ENCODE measurements at regions not wholly inside any gene's neighbourhood (a gene's known extent, or its start where the extent isn't known, plus 50 kb on each side); places are given as distances from the start of the nearest gene placed in this dataset.

DNA sequence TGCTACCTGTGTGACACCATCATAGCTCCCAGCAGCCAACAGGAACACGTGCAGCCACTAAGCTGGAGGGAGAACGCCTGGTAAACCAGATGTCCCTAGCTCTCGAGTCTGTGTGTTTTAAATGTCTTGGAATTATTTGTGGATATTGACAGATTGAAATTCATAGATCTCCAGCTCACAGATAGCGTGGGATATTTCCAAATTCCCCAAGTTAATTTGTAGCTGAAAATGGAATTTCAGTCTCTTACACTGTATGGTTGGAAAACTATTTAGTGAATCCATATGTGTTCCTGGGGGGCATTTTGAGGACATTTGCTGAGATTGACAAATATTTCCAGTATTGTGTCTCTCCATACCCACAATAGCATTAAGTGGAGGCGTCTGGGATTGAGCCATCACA is 618.6 kb upstream of the TMEM132C start (continued):
- TF ChIP-seq ETS1 (IDR thresholded peaks at IDR 0.05) (no peak), REST (IDR thresholded peaks at IDR 0.05; ENCODE audit: unreplicated experiment) (no peak), EZH2 (IDR thresholded peaks at IDR 0.05; ENCODE audit: low read depth, unreplicated experiment) (no peak), STAT1 (IDR thresholded peaks at IDR 0.05; ENCODE audit: unreplicated experiment) (no peak), EZH2phosphoT487 (IDR thresholded peaks at IDR 0.05; ENCODE audit: unreplicated experiment) (no peak), ZNF331 (CRISPR knock-in tag; IDR thresholded peaks at IDR 0.05; ENCODE audit: low read depth) (no peak)

DNA sequence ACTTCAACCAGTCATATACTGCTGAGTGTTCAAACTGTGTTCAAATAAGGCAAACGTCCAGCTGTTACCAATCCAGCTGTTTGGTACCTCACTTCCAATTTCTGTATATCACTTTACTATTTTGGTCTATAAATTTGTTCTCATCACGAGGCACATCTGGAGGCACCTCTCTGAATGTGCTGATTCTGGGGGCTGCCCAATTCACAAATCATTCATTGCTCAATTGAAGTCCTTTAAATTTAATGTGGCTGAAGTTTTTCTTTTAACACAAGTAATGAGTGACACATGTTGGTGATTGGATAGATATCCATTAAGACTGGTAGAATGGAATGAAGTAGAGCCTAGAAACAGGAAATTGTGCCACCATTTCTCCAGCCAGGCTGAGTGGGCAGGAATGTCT is 617.0 kb upstream of the TMEM132C start:
- H4K20me1 ChIP-seq (replicated peaks; ENCODE audit: insufficient read depth): no peaks in the 10 kb centered on the region
- TF ChIP-seq, protein P1, sequence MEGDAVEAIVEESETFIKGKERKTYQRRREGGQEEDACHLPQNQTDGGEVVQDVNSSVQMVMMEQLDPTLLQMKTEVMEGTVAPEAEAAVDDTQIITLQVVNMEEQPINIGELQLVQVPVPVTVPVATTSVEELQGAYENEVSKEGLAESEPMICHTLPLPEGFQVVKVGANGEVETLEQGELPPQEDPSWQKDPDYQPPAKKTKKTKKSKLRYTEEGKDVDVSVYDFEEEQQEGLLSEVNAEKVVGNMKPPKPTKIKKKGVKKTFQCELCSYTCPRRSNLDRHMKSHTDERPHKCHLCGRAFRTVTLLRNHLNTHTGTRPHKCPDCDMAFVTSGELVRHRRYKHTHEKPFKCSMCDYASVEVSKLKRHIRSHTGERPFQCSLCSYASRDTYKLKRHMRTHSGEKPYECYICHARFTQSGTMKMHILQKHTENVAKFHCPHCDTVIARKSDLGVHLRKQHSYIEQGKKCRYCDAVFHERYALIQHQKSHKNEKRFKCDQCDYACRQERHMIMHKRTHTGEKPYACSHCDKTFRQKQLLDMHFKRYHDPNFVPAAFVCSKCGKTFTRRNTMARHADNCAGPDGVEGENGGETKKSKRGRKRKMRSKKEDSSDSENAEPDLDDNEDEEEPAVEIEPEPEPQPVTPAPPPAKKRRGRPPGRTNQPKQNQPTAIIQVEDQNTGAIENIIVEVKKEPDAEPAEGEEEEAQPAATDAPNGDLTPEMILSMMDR (conservative IDR thresholded peaks at IDR 0.05; ENCODE audit: low read depth in 2 of 2): no peak
- TF ChIP-seq EZH2 (IDR thresholded peaks at IDR 0.05; ENCODE audit: low read depth, unreplicated experiment): no peak
- TF ChIP-seq ZNF114 (CRISPR knock-in tag; IDR thresholded peaks at IDR 0.05): no peak
- no peak for TF ChIP-seq ETS1 (IDR thresholded peaks at IDR 0.05)
- TF ChIP-seq ZNF331 (CRISPR knock-in tag; IDR thresholded peaks at IDR 0.05; ENCODE audit: low read depth): no peak
- TF ChIP-seq CREB1 (CRISPR knock-in tag; IDR thresholded peaks at IDR 0.05; ENCODE audit: low read depth): no peak
- TF ChIP-seq EZH2phosphoT487 (IDR thresholded peaks at IDR 0.05; ENCODE audit: unreplicated experiment): no peak
- TF ChIP-seq REST (IDR thresholded peaks at IDR 0.05; ENCODE audit: unreplicated experiment): no peak
- TF ChIP-seq POLR2AphosphoS5 (IDR thresholded peaks at IDR 0.05; ENCODE audit: low read depth): no peak

More for the DNA sequence above, 617.0 kb upstream of the TMEM132C start:
- H3F3A ChIP-seq (replicated peaks; ENCODE audit: low read depth): no peaks in the 10 kb centered on the region
- Mint-ChIP-seq H3K4me1 (no peaks in the 10 kb centered on the region), H3K36me3 (ENCODE audit: low read depth) (peaks cover 47% of the 10 kb centered on the region), H3K27ac (no peak overlapping the region), H3K4me3 (no peak overlapping the region), H3K9me3 (peaks cover 98% of the 10 kb centered on the region), H3K27me3 (ENCODE audit: insufficient read depth, low read depth, poor library complexity) (peaks cover 3% of the 10 kb centered on the region)
- H2AFZ ChIP-seq: no peak overlapping the region
- H3K79me2 ChIP-seq (replicated peaks; ENCODE audit: insufficient read depth): no peaks in the 10 kb centered on the region
- H3K4me2 ChIP-seq: no peak overlapping the region
- DNase-seq (ENCODE audit: low spot score): no peak
- H3K4me1 ChIP-seq (ENCODE audit: insufficient read depth): no peaks in the 10 kb centered on the region
- ATAC-seq: no peak
- no peaks in the 10 kb centered on the region; the same call in 1 of the 2 replicates for H3K9me2 ChIP-seq (ENCODE audit: insufficient read depth)
- no peak overlapping the region for H3K27ac ChIP-seq (ENCODE audit: low read depth)
- H3K36me3 ChIP-seq (ENCODE audit: insufficient read depth): no peaks in the 10 kb centered on the region
- no peak overlapping the region for H3K4me3 ChIP-seq
- no peaks in the 10 kb centered on the region for H3K27me3 ChIP-seq (ENCODE audit: insufficient read depth)
